GM21526 (cell line): ENCODE measurements at regions not wholly inside any gene's neighbourhood (a gene's known extent, or its start where the extent isn't known, plus 50 kb on each side); places are given as distances from the start of the nearest gene placed in this dataset.

ENCODE experiments used
- ATAC-seq: cut with Tn5 transposase; IDR thresholded peaks from one replicate; pipeline ENCODE4 v1.9.1; 2021; ENCODE audit warnings: moderate library complexity; ENCODE audit not compliant: unreplicated experiment, low FRiP score

DNA sequence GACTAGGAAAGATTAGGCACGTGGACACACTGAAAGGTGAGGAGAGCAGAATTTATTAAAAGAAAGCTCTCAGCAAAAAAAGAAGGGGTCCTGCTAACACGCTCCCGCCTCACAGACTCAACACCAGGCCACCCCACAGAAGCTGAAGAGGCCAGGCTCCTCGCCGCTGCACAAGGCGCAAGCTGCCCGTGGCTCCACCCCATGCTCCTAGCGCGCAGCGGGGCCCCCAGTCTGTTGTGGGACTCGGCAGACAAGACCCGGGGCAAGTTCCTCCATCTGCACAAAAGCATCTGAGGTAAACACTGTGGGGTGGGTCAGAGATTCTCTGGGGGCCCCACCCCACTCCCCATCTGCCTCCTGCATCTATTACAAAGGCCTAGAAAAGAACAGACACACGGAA is 1462.4 kb downstream of the EFNB2 start:
- no peak for ATAC-seq

DNA sequence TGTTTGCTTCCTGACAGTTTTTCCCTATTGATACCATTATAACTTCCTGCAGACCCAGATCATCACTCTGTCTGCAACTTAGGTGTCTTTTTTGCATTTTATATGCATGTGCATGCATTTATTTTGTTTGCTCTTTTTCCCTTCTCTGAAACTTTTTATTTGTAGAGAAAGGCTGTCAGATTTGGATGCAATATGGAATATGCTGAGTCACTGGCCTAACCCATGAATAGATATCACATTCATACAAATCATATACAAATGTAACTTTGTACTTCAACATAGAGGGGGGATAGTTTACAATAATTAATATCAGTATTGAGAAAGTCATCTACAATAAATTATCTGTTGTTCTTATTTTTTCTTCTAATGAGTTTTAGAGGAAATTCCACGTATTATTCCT is 1465.0 kb downstream of the EFNB2 start:
- ATAC-seq, result no peak

DNA sequence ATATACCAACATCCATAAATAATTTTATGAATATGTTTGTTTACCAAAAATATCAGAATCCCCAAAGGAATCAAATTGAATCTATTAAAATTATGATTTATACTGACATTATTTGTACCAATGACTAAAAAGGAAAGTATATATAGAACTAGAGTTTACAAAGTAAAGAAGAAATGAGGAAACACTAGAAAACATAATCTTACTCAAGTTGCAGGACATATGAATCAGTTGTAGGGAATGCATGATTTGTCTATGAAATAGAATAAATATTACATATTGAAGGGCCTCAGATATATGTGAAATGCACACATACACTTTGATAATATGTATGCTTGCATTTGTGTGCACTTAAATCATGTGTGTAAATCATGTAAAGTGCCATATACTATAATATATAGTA is 1466.4 kb downstream of the EFNB2 start:
- ATAC-seq, result no peak

DNA sequence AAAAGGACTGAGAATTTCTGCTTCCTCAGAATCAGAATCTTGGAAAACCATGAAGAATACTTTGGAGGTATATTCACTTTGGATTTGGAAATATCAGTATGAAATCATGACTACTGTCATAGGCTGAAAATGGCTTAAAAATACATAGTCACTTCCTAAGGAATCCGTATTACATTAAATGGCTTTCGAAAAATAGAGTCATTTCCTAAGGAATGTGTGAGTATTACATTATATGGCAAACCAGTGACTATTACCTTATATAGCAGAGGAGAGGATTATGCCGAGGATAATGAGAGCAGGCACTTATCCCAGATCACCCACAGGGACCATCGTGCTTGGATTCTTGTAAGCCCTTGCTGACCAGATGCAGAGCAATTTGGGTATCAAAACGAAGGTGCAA is 1471.8 kb downstream of the EFNB2 start:
- no peak for ATAC-seq

DNA sequence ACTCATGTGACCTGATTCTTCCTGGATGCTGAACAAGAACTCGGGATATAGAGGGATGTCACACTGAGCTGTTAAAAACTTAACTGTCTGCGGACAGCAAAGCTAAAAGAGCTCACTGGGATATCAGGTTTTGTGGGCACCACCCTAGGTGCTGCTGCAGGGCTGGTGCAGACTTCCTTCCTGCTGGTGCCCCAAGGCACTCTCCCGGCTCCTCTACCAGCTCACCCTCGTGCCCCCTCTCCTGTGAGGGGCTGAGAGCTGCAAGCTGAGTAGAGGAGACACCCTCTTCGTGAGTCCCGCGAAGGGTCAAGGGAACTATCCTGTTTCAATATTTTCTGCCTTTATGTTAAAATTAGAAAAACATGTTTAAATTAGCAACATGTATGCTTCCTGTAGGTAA is 1475.7 kb downstream of the EFNB2 start:
- ATAC-seq, result no peak

DNA sequence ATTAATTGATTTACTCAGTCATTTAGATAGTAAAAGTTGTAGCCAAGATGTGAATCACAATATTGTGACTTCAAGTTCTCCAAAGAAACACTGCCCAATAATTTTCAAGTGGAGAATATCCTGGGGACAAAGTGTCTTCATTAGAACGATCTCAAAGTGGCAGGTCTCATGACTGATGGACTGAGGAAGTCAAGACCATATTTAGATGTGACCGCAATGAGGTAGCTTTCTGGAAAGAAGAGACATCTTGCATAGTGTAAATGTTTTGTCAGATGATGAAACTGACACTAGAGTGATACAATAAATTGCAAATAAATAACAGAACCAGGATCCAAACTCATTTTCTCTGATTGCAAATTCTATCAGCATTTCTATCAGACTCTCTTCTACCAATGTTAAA is 1476.9 kb downstream of the EFNB2 start:
- ATAC-seq, result no peak

DNA sequence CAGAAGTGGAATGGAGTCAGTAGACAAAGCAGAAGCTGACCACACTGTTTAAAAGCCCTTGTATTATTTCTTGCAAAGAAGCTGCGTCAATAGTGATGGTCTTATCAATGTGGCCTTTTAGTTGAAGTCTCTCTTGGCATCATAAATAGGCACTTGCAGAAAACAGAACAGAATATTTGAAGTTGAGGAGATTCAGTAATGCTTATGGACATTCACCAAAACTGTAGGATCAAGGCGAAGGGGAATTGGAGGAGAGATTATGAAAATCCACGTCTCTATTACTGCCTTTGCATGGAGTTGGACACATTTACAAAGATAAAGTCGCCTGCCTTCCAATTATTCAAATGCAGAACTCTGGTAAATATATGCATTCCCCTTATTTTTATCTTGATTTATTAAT is 1482.8 kb downstream of the EFNB2 start:
- ATAC-seq, result no peak

DNA sequence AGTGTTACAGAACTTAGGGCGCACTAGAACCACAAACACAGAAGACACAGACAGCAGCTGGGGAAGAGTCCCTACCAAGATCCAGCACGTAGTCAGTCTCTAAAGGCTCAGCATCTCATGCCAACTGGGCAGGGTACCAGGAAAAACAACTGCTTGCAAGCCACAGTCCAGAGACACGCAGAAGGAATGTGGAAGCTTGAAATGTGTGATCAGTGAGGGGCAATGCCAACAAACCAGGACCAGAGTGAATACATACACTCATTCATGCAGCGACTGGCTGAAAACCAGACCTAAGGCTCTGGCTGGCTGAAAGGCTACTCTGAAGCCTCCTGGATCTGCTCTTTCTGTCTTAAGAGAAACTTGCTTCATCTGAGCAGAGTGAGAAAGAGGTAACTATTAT is 1484.8 kb downstream of the EFNB2 start:
- ATAC-seq, result no peak

DNA sequence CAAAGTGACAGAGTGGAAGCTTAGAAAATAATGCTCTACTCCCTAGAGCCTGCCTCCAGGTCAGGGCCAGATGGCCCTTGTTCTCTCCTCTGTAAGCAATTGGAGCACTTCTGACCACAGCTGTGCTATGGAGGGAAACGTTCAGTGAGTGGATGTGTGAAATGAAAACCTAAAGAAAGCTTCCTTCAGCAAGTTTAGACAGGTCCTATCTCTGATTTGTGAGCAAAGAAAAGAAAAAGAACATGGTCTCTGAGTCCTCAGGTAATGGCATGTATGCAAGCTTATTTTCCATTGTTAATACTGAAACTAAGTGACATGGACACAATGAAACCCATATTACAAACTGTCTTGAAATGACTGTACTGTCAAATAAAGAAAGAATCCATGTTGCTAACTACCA is 1486.8 kb downstream of the EFNB2 start:
- ATAC-seq, result peak; percentile 97

DNA sequence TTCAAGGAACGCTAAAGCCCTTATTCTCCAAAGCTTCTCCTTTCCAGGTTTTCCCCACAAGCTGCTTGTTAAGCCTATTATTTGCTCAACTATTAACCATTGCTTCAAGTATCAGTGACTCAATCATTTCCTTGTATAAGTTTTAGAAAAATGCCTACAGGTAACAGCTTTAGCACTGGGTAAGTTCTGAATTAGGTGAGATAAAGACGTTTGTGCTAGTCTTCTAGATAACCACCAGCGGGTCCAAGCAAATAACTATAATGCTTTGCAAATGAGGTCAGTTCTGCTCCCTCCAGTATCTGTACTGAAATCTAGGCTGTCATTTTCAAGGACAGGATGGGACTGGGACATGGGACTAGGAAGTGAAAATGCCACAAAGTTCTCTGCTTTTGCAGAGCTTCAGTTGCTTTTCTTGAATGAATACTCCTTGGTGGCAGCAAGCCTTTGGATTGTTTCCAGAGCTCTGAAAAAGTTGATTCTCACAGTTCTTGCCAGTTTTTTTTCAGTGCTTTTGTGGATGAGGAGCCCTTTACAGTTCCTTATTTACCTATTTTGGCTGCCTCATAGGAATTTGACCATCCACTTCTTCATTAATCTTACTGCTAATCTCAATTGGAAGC is 1487.7 kb downstream of the EFNB2 start:
- no peak for ATAC-seq

DNA sequence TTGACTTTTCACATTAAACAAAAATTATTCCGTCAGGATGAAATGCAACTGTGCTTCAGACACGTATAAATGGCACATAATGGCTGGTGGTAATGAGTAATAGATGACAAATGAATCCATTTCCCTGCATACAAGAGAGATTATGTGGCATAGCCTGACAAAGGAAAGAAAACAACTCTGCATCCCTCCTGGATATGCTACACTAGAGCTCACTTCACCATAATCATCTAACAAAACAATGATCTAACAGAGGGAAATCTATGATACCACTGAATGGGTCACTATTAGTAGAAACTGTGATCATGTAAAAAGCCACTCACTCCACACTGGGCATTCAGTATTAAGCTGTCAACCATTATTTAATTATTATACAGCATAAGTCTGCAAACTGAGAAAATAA is 1498.4 kb downstream of the EFNB2 start:
- no peak for ATAC-seq

DNA sequence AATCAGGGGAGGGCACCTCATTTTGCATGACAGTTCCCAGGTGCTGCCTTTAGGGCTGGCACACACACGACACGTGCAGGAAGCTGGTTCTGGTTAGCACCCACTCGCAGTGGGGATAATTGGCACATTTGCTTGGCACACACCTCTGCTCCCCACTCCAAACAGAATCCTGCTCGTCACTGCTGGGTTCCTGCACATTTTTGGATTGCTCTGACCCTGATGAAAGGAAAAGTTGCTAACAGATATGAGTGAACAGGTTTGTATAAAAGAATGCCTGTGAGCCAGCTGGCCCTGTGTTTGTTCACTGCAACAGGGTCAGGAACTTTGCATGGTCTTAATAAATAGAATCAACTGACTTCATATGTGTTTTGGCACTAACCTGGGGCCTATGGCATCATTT is 1500.4 kb downstream of the EFNB2 start:
- ATAC-seq, result no peak

DNA sequence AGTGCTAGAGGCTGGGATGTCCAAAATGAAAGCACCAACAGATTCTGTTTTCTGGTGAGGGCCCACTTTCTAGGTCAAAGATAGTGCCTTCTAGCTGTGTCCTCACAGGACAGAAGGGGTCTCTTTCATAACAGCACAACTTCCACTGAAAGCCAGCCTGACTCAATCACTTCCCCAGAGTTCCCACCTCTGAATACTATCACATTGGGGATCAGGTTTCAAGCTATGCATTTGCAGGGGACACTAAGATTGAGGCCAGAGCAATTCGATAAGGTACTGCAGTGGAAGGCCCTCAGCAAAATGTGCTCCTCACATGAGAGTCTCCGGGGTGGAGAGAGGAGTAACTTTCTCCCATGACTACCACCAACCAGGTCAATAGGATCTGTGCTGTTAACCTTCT is 1501.5 kb downstream of the EFNB2 start:
- no peak for ATAC-seq

DNA sequence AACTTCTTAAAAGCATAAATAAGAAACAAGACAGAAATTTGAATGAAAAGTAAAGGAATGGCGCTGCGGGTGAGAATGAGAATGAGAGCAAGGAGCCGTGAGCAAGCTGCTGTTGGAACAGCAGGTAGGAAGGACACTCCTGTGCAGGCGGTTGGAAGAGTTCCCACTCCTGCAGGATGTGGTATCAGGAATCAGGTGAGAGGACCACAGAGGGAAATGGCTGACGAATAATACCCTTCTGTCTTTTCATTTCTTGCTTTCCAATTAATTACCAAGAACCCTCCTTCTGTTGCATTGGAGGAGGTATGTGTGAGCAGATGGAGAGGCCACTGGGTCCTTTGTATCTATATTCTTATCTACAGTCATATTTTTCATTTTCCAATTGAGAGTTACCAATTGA is 1504.2 kb downstream of the EFNB2 start:
- ATAC-seq, result no peak

DNA sequence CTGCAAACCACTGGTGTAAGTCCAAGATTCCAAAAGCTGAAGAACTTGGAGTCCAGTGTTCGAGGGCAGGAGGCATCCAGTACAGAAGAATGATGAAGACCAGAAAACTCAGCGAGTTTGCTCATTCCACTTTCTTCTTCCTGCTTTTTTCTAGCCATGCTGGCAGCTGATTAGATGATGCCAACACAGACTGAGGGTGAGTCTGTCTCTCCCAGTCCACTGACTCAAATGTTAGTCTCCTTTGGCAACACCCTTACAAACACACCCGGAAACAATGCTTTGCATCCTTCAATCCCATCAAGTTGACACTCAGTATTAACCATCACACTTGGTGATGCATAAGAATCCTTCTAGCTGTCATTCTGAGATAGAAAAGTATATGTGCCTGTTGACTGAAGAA is 1504.6 kb downstream of the EFNB2 start:
- ATAC-seq, result no peak

DNA sequence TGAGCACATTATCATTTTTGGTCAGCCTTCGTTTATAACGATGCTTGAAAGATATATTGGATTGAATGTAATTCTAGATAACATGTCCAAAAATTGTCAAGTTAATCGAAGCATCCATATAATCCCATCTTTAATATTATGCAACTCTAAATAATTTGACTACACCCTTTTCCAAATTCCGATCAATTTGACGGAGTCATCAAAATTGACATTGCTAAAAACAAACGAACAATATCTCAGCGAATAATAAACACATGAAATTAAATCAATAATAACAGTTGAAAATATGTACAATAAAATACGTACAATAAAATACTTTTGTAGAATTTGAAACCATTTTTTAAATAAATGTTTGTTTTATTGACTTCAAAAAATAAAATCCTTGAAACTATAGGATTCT is 1516.4 kb downstream of the EFNB2 start:
- ATAC-seq, result no peak

DNA sequence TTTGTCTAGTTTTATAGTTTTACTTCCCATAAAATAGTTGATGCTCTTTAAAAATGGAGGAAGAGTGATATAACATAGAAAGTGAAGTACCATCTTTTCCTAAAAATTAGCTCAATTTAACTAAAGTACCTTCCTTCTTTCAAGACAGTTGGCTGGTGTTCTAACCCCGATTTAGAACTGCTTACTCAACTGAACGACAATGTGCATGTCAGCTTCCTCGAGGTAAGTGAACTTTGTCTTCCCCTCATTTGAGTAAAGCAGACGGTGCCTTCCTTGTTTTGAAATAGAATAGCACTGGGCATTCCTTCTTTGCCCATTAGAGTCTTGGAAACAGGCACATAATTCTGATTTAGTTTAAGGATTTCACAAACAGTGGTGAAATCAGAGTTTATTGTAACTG is 1519.2 kb downstream of the EFNB2 start:
- no peak for ATAC-seq

DNA sequence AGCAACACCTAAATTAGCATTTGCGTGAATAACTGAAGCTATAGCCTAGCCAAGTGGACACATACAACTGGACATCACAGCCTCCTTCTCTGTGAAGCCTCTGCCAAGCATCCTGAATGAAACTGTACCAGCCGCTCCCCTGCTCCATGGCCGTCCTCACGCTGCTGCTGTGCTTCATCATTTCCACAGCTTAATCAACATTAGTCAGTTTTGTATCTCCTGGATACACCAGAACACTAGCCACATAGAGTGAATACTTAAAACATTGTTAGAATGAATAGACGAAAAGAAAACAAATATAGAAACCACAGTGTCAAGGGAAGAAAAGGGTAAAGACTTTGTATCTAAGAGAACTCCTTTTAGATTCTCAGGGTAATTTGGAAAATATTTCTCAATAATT is 1526.9 kb downstream of the EFNB2 start:
- ATAC-seq, result no peak

DNA sequence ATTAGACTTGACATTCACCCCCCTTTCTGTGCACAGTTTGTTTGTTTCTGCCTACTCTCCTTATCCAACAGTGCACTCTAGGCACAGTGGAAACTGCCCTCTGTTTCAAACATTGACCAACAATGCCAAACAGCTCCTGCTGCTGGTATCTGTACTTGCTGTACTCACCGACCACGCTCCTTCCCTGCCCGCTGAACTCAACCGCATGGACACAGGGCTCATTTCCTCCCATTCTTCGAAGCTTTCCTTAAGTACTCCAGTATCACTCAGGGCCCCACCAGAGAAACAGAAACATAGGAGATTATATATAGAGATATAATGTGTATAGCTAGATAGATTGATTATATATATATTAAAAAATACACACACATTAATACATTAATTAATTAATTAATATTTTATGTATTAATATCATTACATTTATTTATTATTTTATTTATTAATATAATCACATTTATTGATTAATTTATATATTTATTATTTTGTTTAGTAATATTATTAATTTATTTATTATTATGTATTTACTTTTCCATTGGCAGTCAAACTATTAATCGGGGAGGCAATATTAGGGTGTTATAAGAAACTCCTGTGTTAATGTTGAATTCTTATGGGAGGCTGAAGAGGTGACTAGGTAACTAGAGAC is 1528.2 kb downstream of the EFNB2 start:
- no peak for ATAC-seq

DNA sequence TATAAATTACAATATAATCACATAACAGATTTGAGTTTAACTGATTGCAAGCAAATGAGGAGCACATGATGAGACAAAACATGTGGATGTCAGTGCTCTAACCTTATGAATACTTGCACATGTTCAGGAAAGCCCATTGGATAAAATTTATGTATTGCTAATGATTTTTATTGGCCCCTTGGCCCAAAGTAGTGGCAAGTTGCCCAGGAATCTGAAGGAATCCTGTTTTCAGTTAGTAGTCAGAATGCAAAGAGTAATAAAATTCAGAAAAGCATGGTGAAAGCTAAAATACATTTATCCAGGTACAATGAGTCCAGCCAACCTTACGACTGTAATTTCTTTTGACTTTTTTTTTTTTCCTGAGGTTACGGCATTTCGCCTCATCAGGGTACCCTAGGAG is 1539.4 kb downstream of the EFNB2 start:
- no peak for ATAC-seq

DNA sequence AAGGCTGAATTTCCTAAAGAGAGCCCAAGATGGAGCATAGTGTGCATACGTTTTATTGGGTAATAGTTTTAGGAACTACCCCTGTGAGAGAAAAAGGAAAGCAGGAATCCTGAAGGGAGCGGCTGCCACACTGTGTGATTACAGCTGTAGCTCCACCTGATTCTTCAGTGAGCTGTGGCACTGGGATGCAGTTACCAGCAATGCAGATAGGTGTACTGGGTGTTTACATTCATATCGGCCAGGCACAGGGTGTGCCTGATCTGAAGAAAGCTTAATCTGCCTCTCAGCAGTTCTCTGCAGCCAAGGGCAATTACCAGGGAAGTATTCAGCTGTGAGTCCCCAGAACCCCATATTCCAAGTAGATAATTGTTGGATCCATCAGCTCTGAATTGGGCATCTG is 1541.8 kb downstream of the EFNB2 start:
- ATAC-seq, result no peak

DNA sequence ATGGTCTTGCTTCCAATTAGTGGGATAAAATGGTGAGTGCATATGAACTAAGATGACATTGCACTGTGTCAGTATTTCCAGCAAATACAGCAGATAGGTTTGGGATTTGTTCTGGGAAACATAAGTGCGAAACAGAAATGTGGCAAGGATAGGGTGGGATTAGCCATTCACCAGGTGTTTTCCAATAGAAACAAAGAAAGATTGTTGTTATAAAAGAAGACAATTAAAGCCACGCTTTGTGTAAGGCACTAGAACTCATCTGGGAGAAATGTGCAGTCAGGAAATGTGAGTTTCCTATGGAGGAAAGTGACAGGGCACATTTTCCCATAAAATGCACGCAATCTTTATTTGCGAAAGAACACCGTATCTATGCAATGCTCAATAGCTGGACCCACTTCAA is 1547.8 kb downstream of the EFNB2 start:
- no peak for ATAC-seq

DNA sequence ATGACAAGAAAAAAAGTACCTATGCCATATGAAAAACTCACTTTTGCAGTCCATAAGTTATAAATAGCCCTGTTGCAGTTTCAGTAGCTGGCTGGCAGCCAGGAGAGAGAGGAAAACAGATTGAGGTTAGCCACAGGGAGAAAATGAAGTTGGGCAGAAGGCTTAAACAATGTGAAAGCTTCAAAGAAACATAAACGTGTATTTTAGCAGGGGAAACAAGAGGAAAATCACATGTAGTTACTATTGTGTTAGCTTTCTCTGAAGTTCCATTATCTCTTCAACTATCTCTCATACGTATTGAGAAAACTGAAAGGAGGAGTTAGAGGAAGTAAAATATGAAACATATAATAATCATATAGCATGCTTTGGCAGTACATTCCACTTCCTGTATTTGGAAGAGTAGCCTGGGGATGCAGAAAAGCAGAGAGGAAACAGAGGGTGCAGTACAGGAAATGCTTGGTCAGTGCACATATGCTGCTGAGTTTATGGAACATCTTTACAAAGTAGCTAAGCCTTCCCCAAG is 1551.1 kb downstream of the EFNB2 start:
- peak; percentile 81 for ATAC-seq
